EL (cell line): ENCODE measurements at regions not wholly inside any gene's neighbourhood (a gene's known extent, or its start where the extent isn't known, plus 50 kb on each side); places are given as distances from the start of the nearest gene placed in this dataset.

Experiments
- DNase-seq: peaks from one replicate; pipeline ENCODE4 v3.0.0-alpha.2; 2016

- DNase-seq = peak; percentile 46
Observed at GRCh38 chr2:43171789-43172188, 54.6 kb downstream of the ZFP36L2 start.

GRCh38 chr2:43170405-43171105 is 55.9 kb downstream of the ZFP36L2 start:
- no peak for DNase-seq

- DNase-seq = no peak
Observed at GRCh38 chr2:43169987-43170386, 56.4 kb downstream of the ZFP36L2 start.

GRCh38 chr2:43169099-43169945 is 57.1 kb downstream of the ZFP36L2 start:
- no peak for DNase-seq

- no peak for DNase-seq
Observed at GRCh38 chr2:43168016-43168369, 58.4 kb downstream of the ZFP36L2 start.

GRCh38 chr2:43165378-43166069 is 60.9 kb downstream of the ZFP36L2 start:
- DNase-seq = no peak

- DNase-seq = no peak
Observed at GRCh38 chr2:43164686-43165085, 61.7 kb downstream of the ZFP36L2 start.

- DNase-seq = no peak
Observed at GRCh38 chr2:43163584-43164270, 62.7 kb downstream of the ZFP36L2 start.

GRCh38 chr2:43162511-43162776 is 64.0 kb downstream of the ZFP36L2 start:
- no peak for DNase-seq

- DNase-seq = no peak
Observed at GRCh38 chr2:43161650-43162510, 64.5 kb downstream of the ZFP36L2 start.

- no peak for DNase-seq
Observed at GRCh38 chr2:43160778-43161177, 65.6 kb downstream of the ZFP36L2 start.

- DNase-seq = peak; percentile 30
Observed at GRCh38 chr2:43159797-43160196, 66.6 kb downstream of the ZFP36L2 start.

GRCh38 chr2:43158259-43158880 is 68.0 kb downstream of the ZFP36L2 start:
- peak; percentile 84 for DNase-seq

- DNase-seq = no peak
Observed at GRCh38 chr2:43157506-43158246, 68.7 kb downstream of the ZFP36L2 start.

GRCh38 chr2:43155851-43156411 is 70.5 kb downstream of the ZFP36L2 start:
- no peak for DNase-seq

- no peak for DNase-seq
Observed at GRCh38 chr2:43154685-43155084, 71.7 kb downstream of the ZFP36L2 start.

- no peak for DNase-seq
Observed at GRCh38 chr2:43152741-43153647, 73.4 kb downstream of the ZFP36L2 start.

- no peak for DNase-seq
Observed at GRCh38 chr2:43152186-43152585, 74.2 kb downstream of the ZFP36L2 start.

- DNase-seq = no peak
Observed at GRCh38 chr2:43149482-43150107, 76.8 kb downstream of the ZFP36L2 start.
